NCI-H187 treated with DMSO at 0.1 percent for 48 hours (cell line): ENCODE measurements at regions not wholly inside any gene's neighbourhood (a gene's known extent, or its start where the extent isn't known, plus 50 kb on each side); places are given as distances from the start of the nearest gene placed in this dataset.

Experiments
- DNase-seq: peaks from one replicate; lab custom pipeline; 2025; lab: John Stamatoyannopoulos, UW

- no peak for DNase-seq
Observed at GRCh38 chr5:175388531-175388930, 55.5 kb downstream of the DRD1 start.

GRCh38 chr5:175387144-175387543, 56.8 kb downstream of the DRD1 start:
- DNase-seq, result no peak

DNA sequence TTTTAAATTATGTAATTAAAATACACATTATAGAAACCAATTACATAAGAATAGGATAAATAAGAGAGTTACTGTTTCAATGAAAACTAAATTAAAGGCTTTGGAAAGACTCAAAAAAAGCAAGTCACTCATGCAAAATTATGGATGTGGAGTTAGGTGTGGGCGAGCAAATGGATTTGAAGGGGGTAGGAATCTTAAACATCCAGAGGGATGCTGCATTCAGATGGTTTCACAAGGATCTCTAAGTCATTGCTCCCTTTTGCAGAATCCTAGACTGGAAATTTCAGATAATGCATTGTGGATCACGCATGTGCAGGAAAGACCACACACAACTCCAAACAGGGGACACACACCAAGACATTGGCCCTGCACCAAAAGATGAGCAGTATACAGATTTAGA, 57.5 kb downstream of the DRD1 start:
- no peak for DNase-seq

- peak; percentile 74 for DNase-seq
Observed at GRCh38 chr5:175385691-175386362, 58.2 kb downstream of the DRD1 start.

GRCh38 chr5:175384724-175385552, 59.0 kb downstream of the DRD1 start:
- no peak for DNase-seq

DNA sequence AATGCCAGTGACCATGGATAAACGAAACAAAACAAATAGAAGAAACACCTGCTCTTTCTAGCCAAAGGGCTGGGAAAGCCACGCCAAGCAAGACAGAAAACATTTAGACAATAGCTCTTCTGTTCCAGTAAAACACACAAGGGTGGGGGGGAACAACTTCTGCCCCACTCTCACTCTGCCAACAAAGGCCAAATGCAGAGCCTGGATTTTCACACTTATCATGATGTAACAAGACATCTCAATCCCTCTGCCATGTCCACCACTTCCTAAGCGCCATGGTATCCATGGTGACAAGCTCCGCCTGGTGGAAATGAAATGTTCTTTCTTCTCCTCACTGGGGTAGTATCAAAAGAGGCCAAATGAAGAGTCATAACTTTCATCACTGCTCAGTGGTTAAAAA, 60.6 kb downstream of the DRD1 start:
- DNase-seq, result peak; percentile 39

- no peak for DNase-seq
Observed at GRCh38 chr5:175382171-175382570, 61.8 kb downstream of the DRD1 start.

- no peak for DNase-seq
Observed at GRCh38 chr5:175381130-175381529, 62.9 kb downstream of the DRD1 start.

- DNase-seq, result no peak
Observed at GRCh38 chr5:175380701-175381100, 63.3 kb downstream of the DRD1 start.

- DNase-seq, result no peak
Observed at GRCh38 chr5:175379867-175380266, 64.1 kb downstream of the DRD1 start.

DNA sequence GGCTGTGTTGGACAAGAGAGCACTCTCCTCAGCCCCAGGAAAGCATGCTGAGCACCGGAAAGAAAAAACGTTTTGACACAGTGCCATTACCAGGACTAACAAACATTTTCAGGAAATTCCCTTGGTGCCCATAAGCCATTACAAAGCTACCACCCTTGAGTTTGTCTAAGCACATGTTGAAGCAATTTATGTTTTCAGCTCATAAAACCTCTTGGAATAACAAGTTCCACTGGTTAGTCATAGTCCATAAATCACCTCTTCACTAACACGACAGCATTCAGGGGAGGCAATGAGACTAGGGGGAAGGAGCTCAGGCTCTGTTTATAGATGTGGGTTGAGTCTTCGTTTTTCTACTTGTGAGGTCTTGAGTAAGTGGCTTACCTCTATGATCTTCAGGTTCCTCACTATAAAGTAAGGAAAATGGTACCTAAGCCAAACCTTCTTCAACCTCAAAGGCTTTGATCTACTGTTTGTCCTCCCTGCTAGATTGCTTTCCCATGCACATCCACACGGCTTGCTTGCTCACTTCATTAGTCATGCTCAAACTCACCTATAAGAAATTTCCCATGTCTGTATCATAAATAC, 65.4 kb downstream of the DRD1 start:
- DNase-seq, result peak; percentile 80

GRCh38 chr5:175377816-175378215, 66.2 kb downstream of the DRD1 start:
- DNase-seq, result no peak

- DNase-seq, result no peak
Observed at GRCh38 chr5:175374166-175374875, 69.7 kb downstream of the DRD1 start.

DNA sequence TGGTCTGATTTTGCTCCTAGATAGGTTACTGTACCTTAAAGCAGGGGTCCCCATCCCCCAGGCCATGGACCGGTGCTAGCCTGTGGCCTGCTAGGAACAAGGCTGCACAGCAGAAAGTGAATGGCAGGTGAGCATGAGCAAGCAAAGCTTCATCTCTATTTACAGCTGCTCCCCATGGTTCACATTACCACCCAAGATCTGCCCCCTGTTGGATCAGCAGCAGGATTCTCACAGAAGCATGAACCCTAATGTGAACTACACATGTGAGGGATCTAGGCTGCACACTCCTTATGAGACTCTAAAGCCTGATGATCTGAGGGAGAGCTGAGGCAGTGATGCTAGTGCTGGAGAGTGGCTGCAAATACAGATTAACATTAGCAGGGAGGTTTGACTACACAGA, 78.1 kb downstream of the DRD1 start:
- DNase-seq, result no peak

DNA sequence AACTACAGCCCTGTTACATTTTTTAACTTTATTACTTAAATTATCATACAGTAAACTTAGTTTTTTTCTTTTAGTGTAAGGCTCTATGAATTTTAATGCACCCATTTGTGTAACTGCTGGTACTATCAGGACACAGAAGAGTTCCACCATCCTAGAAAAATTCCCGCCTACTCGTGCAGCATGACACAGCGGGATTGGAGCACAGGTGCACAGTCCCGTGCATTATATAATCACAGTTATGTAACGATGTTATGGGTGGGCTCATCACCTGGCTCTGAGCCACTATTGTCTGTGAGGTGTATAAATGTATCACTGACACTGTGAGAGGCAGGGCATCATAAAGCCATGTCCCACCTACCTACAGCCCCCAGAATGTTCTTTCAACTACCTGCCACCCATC, 80.7 kb downstream of the DRD1 start:
- no peak for DNase-seq

DNA sequence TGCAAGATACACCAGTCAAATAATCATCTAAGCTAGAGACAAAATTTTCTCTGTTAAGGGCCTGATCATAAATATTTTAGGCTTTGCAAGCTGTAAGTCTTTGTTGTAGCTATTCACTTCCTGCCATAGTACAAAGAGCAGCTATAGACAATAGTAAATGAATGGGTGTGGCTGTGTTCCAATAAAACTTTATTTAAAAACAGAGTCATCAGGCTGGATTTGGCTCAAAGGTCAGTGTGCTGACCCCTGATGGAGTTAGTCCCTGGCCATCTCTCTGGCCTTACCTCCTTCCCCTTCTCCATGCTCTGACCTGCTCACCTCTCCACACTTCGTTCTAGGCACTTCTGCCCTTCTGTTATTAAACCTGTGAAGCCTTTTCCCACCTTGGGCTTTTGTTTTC, 86.0 kb downstream of the DRD1 start:
- no peak for DNase-seq

DNA sequence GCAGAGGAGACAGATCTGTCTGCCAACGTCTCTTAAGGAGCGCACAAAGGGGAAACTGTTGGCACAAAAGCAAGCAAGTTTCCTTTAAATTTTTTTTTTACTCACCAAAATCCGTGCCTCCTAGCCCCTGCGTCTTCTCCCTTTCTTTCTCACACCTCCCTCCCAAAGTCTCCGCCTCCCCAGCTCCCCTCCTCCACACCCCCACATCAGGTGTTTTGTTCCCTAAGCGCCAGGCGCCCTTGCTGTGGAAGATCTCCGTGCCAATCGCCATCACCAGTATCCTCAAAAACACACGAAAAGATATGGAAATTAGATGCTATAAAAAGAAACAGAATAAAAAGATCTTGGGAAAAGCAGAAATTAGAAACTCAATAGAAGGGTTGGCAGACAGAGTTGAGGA, 87.6 kb downstream of the DRD1 start:
- DNase-seq, result no peak

DNA sequence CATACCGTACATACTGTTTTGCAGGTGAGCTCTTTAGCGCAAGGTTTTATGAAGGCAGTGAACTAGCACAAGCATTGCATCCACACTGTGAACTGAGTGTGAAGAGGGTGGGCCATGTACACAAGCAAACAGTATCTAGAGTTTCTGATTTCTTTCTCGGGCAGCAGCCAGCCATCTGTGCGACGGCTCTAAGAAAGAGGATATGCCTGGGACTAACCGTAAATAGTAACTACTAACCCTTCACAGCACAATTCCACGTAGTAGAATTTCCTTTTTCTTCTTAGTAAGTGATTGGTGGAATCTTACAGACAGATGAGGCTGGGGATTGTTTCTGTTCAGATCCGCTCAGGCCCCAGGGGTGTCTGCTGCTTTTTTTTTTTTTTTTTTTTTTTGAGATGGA, 89.0 kb downstream of the DRD1 start:
- no peak for DNase-seq

GRCh38 chr5:175353926-175354325, 90.1 kb downstream of the DRD1 start:
- DNase-seq, result no peak

- DNase-seq, result no peak
Observed at GRCh38 chr5:175351897-175352590, 91.9 kb downstream of the DRD1 start.

DNA sequence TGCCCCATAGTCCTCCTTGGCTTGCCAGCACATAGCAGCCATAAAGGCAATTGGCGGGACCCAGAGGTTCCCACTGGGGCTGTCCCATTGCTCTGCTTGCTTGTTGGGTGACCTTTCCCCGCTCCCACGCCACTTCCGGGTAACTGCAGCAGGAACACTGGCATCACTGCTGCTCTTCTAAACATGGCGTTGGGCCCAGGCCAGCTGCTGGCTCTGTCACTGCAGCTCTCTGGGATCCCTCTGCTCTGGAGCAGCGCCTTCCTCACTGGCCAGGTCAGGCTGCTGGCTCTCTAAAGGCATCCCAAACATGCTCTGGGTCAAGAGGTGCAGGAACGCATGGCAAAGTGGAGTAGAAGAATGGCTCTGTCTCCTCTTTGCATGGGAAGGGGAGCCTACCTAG, 92.9 kb downstream of the DRD1 start:
- DNase-seq, result no peak

DNA sequence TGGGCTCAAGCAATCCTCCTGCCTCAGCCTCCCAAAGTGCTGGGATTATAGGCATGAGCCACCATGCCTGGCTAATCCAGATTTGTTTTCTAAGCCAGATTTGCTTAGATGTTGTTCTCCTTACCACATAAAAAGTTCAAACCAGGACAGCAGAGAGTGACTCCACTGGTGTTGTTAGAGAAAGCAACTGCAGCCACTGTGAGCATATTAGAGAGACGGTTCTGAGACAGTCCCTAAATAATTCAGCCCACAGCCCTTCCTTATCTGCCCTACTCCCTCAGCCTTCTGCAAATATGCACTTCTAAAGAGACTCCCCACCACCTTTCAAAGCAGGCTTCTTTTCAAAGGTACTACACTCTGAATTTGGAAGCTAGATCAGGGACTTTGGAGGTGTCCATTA, 96.1 kb downstream of the DRD1 start:
- no peak for DNase-seq
